Tibial nerve (tissue), 4 donors: ENCODE measurements at regions not wholly inside any gene's neighbourhood (a gene's known extent, or its start where the extent isn't known, plus 50 kb on each side); places are given as distances from the start of the nearest gene placed in this dataset.
"Not testable (repeated sequence)": the region's sequence is repeated elsewhere in the genome, so short reads cannot be mapped to it uniquely, and the experiment has no call there.

Source experiments
- DNase-seq, 2 donors: peaks; one replicate each; pipeline ENCODE4 v3.0.0-alpha.2; 2019; ENCODE audit warnings: low spot score in 2 of 2
- H3K27ac ChIP-seq, 4 donors: fragments of 200-600 bp; sonication (generic) in 3 of 4; one replicate each; pipeline ENCODE4 v1.5.1; 2017 to 2019; ENCODE audit warnings: mild to moderate bottlenecking in 1 of 4
- H3K27me3 ChIP-seq, 2 donors: fragments of 200-600 bp; sonication (generic) in 1 of 2; one replicate each; pipeline versions ENCODE4 v1.5.1 to v1.6.0; 2017 to 2019
- H3K36me3 ChIP-seq, 3 donors: fragments of 200-600 bp; sonication (generic); one replicate each; pipeline ENCODE4 v1.5.1; 2018 to 2019
- H3K4me1 ChIP-seq, 4 donors: fragments of 200-600 bp; sonication (generic) in 3 of 4; one replicate each; pipeline ENCODE4 v1.5.1; 2017 to 2019
- H3K4me3 ChIP-seq, 4 donors: fragments of 200-600 bp; sonication (generic) in 3 of 4; one replicate each; pipeline ENCODE4 v1.5.1; 2017 to 2019; ENCODE audit warnings: mild to moderate bottlenecking in 1 of 4, moderate library complexity in 1 of 4
- H3K9me3 ChIP-seq, 4 donors: fragments of 200-600 bp; sonication (generic) in 3 of 4; one replicate each; pipeline ENCODE4 v1.5.1; 2017 to 2019
- EP300 ChIP-seq, 2 donors: sonication (generic); formaldehyde crosslinking; IDR thresholded peaks; one replicate each; pipeline ENCODE4 v1.6.1; 2017; ENCODE audit warnings: antibody characterized with exemption in 2 of 2, mild to moderate bottlenecking in 1 of 2
- POLR2A ChIP-seq, 2 donors: fragments of 450-650 bp; IDR thresholded peaks; one replicate each; pipeline ENCODE4 v1.6.1; 2017; ENCODE audit warnings: antibody characterized with exemption in 2 of 2, mild to moderate bottlenecking in 2 of 2, moderate library complexity in 2 of 2
- WGBS, 2 donors: methylation state at CpG; one replicate each; pipeline ENCODE4 v1.1.5; 2018; 5-methylcytosine and 5-hydroxymethylcytosine counted together
- TF ChIP-seq, protein P1 (sequence below), 5 experiments: fragments of 200-600 bp in 3 of 5; fragments of 450-650 bp in 2 of 5; sonication (generic) in 3 of 5; IDR thresholded peaks; one replicate each; pipeline ENCODE4 v1.5.1; 2016 to 2019; ENCODE audit warnings: antibody characterized with exemption in 5 of 5, mild to moderate bottlenecking in 3 of 5, moderate library complexity in 2 of 5

DNA sequence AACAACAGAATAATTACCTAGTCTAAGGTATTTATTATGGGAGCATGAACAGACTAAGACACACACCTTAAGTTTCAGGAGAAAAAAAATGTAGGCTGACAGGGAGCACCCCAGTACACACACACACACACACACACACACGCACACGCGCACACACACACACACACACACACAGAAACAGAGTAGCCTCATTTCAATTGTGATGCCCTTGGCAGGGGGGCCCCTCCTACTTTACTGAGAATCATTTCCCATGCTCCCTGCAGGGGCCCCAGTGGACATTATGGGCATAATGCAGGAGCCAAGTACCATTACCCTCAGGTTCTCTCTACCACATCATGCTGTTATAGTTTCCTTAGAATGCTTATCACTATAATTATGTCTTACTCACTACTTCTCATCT is 104.9 kb downstream of the CDC7 start:
- Histone ChIP-seq H3K36me3 (no peaks in the 10 kb centered on the region), H3K9me3 (no peaks in the 10 kb centered on the region), H3K4me1 (no peaks in the 10 kb centered on the region), H3K27ac (no peak overlapping the region), H3K27me3 (no peaks in the 10 kb centered on the region), H3K4me3 (no peak overlapping the region)
- TF ChIP-seq, protein P1, sequence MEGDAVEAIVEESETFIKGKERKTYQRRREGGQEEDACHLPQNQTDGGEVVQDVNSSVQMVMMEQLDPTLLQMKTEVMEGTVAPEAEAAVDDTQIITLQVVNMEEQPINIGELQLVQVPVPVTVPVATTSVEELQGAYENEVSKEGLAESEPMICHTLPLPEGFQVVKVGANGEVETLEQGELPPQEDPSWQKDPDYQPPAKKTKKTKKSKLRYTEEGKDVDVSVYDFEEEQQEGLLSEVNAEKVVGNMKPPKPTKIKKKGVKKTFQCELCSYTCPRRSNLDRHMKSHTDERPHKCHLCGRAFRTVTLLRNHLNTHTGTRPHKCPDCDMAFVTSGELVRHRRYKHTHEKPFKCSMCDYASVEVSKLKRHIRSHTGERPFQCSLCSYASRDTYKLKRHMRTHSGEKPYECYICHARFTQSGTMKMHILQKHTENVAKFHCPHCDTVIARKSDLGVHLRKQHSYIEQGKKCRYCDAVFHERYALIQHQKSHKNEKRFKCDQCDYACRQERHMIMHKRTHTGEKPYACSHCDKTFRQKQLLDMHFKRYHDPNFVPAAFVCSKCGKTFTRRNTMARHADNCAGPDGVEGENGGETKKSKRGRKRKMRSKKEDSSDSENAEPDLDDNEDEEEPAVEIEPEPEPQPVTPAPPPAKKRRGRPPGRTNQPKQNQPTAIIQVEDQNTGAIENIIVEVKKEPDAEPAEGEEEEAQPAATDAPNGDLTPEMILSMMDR (IDR thresholded peaks at IDR 0.05): no peak
- TF ChIP-seq POLR2A (IDR thresholded peaks at IDR 0.05) (no peak), EP300 (IDR thresholded peaks at IDR 0.05) (no peak)
- no peak for DNase-seq
- 80 to 83% methylated on average over 3 of the region's 3 CpGs for WGBS, 2 donors

DNA sequence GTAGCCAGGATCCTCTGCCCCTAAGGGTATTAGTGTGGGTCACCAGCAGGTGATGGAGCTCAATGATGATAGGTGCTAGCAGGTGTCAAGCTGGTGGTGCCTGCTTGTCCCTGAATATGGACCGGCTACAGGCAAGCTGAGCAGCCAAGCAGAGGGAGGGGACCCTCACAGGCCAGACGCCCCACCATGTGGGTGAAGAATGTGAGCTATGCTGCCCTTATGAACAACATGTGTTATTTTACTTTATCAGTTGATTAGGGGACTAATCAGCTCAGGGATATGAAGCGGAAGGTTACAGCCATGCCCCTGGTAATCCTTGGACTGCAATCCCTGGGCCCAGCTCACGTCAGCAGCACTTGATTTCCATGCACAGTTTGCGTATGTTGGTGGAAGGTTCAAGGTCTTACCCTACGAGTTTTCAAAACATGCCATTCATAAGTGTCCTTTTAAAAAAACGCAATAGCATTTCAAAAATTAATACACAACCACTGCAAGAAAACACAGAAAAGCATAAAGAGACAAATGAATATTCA is 106.0 kb downstream of the CDC7 start:
- peaks cover 0 to 6% (median 0%) of the 10 kb centered on the region in 4 donors for H3K4me1 ChIP-seq
- no peak overlapping the region for H3K27ac ChIP-seq
- H3K27me3 ChIP-seq: no peaks in the 10 kb centered on the region
- H3K4me3 ChIP-seq: no peak overlapping the region
- DNase-seq: no peak
- no peaks in the 10 kb centered on the region for H3K9me3 ChIP-seq
- WGBS, 2 donors: 70 to 84% methylated on average over 7 of the region's 7 CpGs
- no peak for TF ChIP-seq EP300 (IDR thresholded peaks at IDR 0.05)
- TF ChIP-seq, protein P1 (IDR thresholded peaks at IDR 0.05): no peak
- H3K36me3 ChIP-seq: no peaks in the 10 kb centered on the region

DNA sequence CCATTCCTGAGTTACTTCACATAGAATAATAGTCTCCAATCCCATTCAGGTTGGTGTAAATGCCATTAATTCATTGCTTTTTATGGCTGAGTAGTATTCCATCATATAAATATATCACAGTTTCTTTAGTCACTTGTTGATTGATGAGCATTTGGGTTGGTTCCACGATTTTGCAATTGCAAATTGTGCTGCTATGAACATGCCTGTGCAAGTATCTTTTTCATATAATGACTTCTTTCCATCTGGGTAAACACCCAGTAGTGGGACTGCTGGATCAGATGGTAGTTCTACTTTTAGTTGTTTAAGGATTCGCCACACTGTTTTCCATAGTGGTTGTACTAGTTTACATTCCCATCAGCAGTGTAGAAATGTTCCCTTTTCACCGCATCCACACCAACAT is 107.0 kb downstream of the CDC7 start:
- WGBS, 2 donors: 91 to 96% methylated on average over 3 of the region's 3 CpGs

DNA sequence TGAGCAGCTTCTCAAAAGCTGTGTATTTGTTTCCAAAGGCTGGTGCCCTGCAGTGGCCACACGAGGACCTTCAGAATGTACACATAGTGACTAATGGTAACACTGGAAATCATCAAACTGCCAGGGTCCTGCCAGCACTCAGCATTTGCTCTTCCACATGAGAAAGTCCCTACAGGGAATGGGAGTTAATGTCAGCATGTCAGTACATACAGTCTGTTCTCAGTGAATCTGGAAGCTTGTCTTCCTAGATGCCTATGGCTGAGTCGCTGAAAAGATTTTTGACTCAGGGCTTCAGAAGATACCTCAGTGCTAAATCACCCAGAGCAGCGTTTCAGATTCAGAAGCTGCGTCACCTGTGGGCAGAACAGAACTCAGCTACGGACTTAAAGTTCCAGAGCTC is 108.2 kb downstream of the CDC7 start:
- Histone ChIP-seq H3K36me3 (no peaks in the 10 kb centered on the region), H3K4me1 (peaks cover 0 to 8% (median 0%) of the 10 kb centered on the region in 4 donors), H3K4me3 (no peak overlapping the region), H3K27me3 (no peaks in the 10 kb centered on the region), H3K9me3 (no peaks in the 10 kb centered on the region), H3K27ac (no peak overlapping the region)
- TF ChIP-seq, protein P1 (IDR thresholded peaks at IDR 0.05): no peak
- TF ChIP-seq POLR2A (IDR thresholded peaks at IDR 0.05): no peak
- TF ChIP-seq EP300 (IDR thresholded peaks at IDR 0.05): no peak
- WGBS, 2 donors: 88 to 95% methylated on average over 5 of the region's 5 CpGs
- no peak for DNase-seq

More for the DNA sequence above, 107.0 kb downstream of the CDC7 start:
- DNase-seq, H3K4me3 ChIP-seq, H3K36me3 ChIP-seq, H3K4me1 ChIP-seq, H3K27me3 ChIP-seq, H3K9me3 ChIP-seq, H3K27ac ChIP-seq: not testable (repeated sequence)

DNA sequence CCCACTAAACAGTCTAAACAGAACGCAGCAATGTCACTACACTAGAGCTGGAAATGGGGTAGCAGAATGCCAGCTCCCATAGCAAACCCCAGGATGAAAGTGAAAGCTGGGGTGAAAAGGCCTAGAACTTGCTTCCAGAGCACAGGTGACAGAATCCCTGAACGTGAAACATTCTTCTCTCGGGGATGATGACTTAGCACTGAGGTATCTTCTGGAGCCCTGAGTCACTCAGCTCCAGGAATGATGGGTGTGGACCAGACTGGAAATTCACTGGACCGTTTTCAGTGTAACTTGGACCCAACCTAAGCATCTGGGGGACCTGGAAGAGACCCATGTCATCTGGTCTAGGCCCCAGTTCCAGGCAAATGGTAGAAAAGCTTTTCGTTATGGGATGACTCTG is 108.9 kb downstream of the CDC7 start:
- Histone ChIP-seq H3K36me3 (no peaks in the 10 kb centered on the region), H3K4me3 (no peak overlapping the region), H3K27ac (no peak overlapping the region), H3K4me1 (peaks cover 0 to 8% (median 0%) of the 10 kb centered on the region in 4 donors), H3K27me3 (no peaks in the 10 kb centered on the region), H3K9me3 (no peaks in the 10 kb centered on the region)
- no peak for DNase-seq
- TF ChIP-seq, protein P1 (IDR thresholded peaks at IDR 0.05): no peak
- no peak for TF ChIP-seq EP300 (IDR thresholded peaks at IDR 0.05)
- TF ChIP-seq POLR2A (IDR thresholded peaks at IDR 0.05): no peak
- WGBS, 2 donors: 79 to 89% methylated on average over 5 of the region's 5 CpGs

DNA sequence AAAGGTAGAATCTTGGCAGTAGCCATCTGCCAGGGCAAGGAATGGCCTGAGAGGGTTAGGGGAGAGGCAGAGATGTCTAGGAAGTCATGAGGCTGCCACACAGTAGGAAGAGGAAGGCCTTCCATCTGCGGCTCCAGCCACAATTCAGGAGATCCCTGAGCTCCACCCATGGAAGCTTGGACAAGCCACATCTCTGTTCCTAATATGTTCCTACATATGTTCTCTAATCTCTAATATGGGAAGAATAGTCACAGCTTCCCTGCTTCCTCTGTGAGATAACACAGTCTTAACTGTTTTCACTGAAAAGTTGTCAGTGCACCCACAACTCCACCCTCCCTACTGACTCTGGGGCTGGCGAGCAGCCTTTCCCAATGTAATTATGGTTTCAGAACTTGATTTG is 109.5 kb downstream of the CDC7 start:
- Histone ChIP-seq H3K36me3 (no peaks in the 10 kb centered on the region), H3K4me1 (peaks cover 0 to 8% (median 0%) of the 10 kb centered on the region in 4 donors), H3K27ac (no peak overlapping the region), H3K27me3 (no peaks in the 10 kb centered on the region), H3K4me3 (no peak overlapping the region), H3K9me3 (no peaks in the 10 kb centered on the region)
- TF ChIP-seq EP300 (IDR thresholded peaks at IDR 0.05) (no peak), POLR2A (IDR thresholded peaks at IDR 0.05) (no peak)
- TF ChIP-seq, protein P1 (IDR thresholded peaks at IDR 0.05): no peak
- 87 to 95% methylated on average over 2 of the region's 2 CpGs for WGBS, 2 donors
- DNase-seq: no peak
